ENCODE measurements at regions not wholly inside any gene's neighbourhood (a gene's known extent, or its start where the extent isn't known, plus 50 kb on each side); places are given as distances from the start of the nearest gene placed in this dataset.

GRCh38 chr2:196513796-196514526, 125.6 kb upstream of the CCDC150 start:
- Histone ChIP-seq H3K9me3 (ENCODE audit: control extremely low read depth in 1 of 3, control insufficient read depth in 2 of 3, insufficient read depth in 1 of 3, low read length in 2 of 3) (no peaks in the 10 kb centered on the region), H3K27me3 (replicated peaks in 1 of 4; ENCODE audit: control extremely low read depth in 1 of 4, control insufficient read depth in 3 of 4, insufficient read depth in 4 of 4, low read length in 3 of 4) (peaks cover 0 to 2% (median 0%) of the 10 kb centered on the region in 4 experiments), H3K36me3 (replicated peaks in 1 of 2; ENCODE audit: control extremely low read depth in 1 of 2, control insufficient read depth in 1 of 2, extremely low read depth in 1 of 2, insufficient read depth in 2 of 2, low read length in 1 of 2) (no peaks in the 10 kb centered on the region), H2AFZ (ENCODE audit: insufficient read depth, low read depth, low read length, poor library complexity, severe bottlenecking) (no peak overlapping the region), H3K4me1 (ENCODE audit: control insufficient read depth in 2 of 2, insufficient read depth in 2 of 2, low read length in 2 of 2) (no peaks in the 10 kb centered on the region), H3K4me3 (ENCODE audit: control extremely low read depth in 1 of 5, extremely low read depth in 1 of 5, insufficient read depth in 1 of 5, low read depth in 2 of 5, low read length in 4 of 5) (no peak overlapping the region), H4K20me1 (ENCODE audit: control insufficient read depth, insufficient read depth, low read length, poor library complexity, severe bottlenecking) (no peaks in the 10 kb centered on the region), H3K27ac (ENCODE audit: low read length in 2 of 2) (no peak overlapping the region), H3K4me2 (replicated peaks; ENCODE audit: low read depth, low read length, poor library complexity, severe bottlenecking) (no peak overlapping the region), H3K79me2 (ENCODE audit: control insufficient read depth, insufficient read depth, low read length) (no peaks in the 10 kb centered on the region), H3K9ac (ENCODE audit: low read length) (no peak overlapping the region)
- 83% methylated on average over 11 of the region's 11 CpGs for WGBS (ENCODE audit: insufficient coverage)
- H3K9me3 Mint-ChIP-seq (ENCODE audit: insufficient read depth), result no peaks in the 10 kb centered on the region
- no peak overlapping the region for H3K4me3 Mint-ChIP-seq
- DNase-seq (no peak), ATAC-seq (ENCODE audit: low read depth) (no peak)
- H3K27ac Mint-ChIP-seq, result no peak overlapping the region
- ChIA-PET CTCF (no interaction called here), POLR2A (no interaction called here)
- H3K27me3 Mint-ChIP-seq, result peaks cover 22% of the 10 kb centered on the region
- no peaks in the 10 kb centered on the region for H3K4me1 Mint-ChIP-seq
- intact Hi-C loops (cut with micrococcal nuclease), result no loop called here
- TF ChIP-seq CTCF (IDR thresholded peaks at IDR 0.05) (no peak), EZH2 (IDR thresholded peaks at IDR 0.05; ENCODE audit: borderline replicate concordance, insufficient read depth, low read depth, low read length, poor library complexity, severe bottlenecking) (no peak)

- Histone ChIP-seq H3K27me3 (replicated peaks in 1 of 4; ENCODE audit: control extremely low read depth in 1 of 4, control insufficient read depth in 3 of 4, insufficient read depth in 4 of 4, low read length in 3 of 4) (no peaks in the 10 kb centered on the region), H3K79me2 (ENCODE audit: control insufficient read depth, insufficient read depth, low read length) (no peaks in the 10 kb centered on the region), H3K9ac (ENCODE audit: low read length) (no peak overlapping the region), H4K20me1 (ENCODE audit: control insufficient read depth, insufficient read depth, low read length, poor library complexity, severe bottlenecking) (no peaks in the 10 kb centered on the region), H3K27ac (ENCODE audit: low read length in 2 of 2) (no peak overlapping the region), H3K9me3 (ENCODE audit: control extremely low read depth in 1 of 3, control insufficient read depth in 2 of 3, insufficient read depth in 1 of 3, low read length in 2 of 3) (no peaks in the 10 kb centered on the region), H3K4me3 (ENCODE audit: control extremely low read depth in 1 of 5, extremely low read depth in 1 of 5, insufficient read depth in 1 of 5, low read depth in 2 of 5, low read length in 4 of 5) (no peak overlapping the region), H3K4me1 (ENCODE audit: control insufficient read depth in 2 of 2, insufficient read depth in 2 of 2, low read length in 2 of 2) (no peaks in the 10 kb centered on the region), H2AFZ (ENCODE audit: insufficient read depth, low read depth, low read length, poor library complexity, severe bottlenecking) (no peak overlapping the region), H3K36me3 (replicated peaks in 1 of 2; ENCODE audit: control extremely low read depth in 1 of 2, control insufficient read depth in 1 of 2, extremely low read depth in 1 of 2, insufficient read depth in 2 of 2, low read length in 1 of 2) (no peaks in the 10 kb centered on the region), H3K4me2 (replicated peaks; ENCODE audit: low read depth, low read length, poor library complexity, severe bottlenecking) (no peak overlapping the region)
- intact Hi-C loops (cut with micrococcal nuclease), result no loop called here
- DNase-seq (no peak), ATAC-seq (ENCODE audit: low read depth) (no peak)
- 84% methylated on average over 5 of the region's 5 CpGs for WGBS (ENCODE audit: insufficient coverage)
- H3K4me3 Mint-ChIP-seq, result no peak overlapping the region
- no peak for TF ChIP-seq EZH2 (IDR thresholded peaks at IDR 0.05; ENCODE audit: borderline replicate concordance, insufficient read depth, low read depth, low read length, poor library complexity, severe bottlenecking)
- no peak for TF ChIP-seq CTCF (IDR thresholded peaks at IDR 0.05)
- ChIA-PET POLR2A (no interaction called here), CTCF (no interaction called here)
- peaks cover 22% of the 10 kb centered on the region for H3K27me3 Mint-ChIP-seq
- H3K9me3 Mint-ChIP-seq (ENCODE audit: insufficient read depth), result no peaks in the 10 kb centered on the region
- H3K4me1 Mint-ChIP-seq, result no peaks in the 10 kb centered on the region
- H3K27ac Mint-ChIP-seq, result no peak overlapping the region
These were observed 124.9 kb upstream of the CCDC150 start for GRCh38 chr2:196514641-196515040.
